ENCODE measurements at regions not wholly inside any gene's neighbourhood (a gene's known extent, or its start where the extent isn't known, plus 50 kb on each side); places are given as distances from the start of the nearest gene placed in this dataset.
"Not testable (repeated sequence)": the region's sequence is repeated elsewhere in the genome, so short reads cannot be mapped to it uniquely, and the experiment has no call there.

DNA sequence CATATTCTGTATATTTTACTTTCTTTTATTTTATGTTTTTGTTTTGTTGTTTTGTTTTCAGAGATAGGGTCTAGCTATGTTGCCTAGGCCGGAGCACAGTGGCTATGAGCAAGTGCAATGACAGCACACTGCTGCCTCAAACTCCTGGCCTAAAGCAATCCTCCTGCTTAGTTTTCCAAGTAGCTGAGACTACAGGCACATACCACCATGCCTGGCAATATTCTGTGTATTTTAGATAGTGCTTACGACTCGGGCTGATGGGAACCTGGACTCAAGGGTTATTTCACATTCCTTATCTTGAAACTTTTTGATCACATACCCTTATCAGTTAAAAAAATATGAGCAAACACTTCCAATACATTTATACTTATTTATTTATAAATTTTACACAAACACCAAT lies 119.0 kb upstream of the STARD4 start:
- DNase-seq: no peak

DNA sequence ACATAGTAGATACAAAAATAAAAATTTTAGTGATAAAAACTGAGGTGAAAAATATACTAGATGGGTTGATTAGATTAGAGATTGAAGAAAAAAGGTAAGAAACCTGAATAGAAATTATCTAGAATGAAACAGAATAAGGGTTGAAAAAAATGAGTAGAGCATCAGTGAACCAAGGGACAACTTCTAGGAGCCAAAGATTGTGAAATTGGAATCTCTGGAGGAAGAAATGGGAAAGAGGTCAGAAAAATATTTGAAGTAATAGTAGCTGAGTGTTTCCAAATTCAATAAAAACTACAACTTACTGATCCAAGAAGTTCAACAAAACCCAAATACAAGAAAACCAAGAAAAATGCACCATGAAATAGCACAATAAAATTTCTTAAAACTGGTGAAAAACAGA lies 116.6 kb upstream of the STARD4 start:
- no peak for DNase-seq

DNA sequence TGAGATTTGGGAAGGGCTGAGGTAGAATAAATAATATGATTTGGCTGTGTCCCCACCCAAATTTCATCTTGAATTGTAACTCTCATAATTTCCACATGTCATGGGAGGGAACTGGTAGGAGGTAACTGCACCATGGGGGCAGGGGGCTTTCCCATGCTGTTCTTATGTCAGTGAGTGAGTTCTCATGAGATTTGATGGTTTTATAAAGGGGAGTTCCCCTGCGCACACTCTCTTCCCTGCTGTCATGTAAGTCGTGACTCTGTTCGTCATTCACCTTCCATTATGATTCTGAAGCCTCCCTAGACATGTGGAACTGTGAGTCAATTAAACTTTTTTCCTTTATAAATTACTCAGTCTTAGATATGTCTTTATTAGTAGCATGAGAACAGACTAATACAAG lies 115.5 kb upstream of the STARD4 start:
- no peak for DNase-seq

DNA sequence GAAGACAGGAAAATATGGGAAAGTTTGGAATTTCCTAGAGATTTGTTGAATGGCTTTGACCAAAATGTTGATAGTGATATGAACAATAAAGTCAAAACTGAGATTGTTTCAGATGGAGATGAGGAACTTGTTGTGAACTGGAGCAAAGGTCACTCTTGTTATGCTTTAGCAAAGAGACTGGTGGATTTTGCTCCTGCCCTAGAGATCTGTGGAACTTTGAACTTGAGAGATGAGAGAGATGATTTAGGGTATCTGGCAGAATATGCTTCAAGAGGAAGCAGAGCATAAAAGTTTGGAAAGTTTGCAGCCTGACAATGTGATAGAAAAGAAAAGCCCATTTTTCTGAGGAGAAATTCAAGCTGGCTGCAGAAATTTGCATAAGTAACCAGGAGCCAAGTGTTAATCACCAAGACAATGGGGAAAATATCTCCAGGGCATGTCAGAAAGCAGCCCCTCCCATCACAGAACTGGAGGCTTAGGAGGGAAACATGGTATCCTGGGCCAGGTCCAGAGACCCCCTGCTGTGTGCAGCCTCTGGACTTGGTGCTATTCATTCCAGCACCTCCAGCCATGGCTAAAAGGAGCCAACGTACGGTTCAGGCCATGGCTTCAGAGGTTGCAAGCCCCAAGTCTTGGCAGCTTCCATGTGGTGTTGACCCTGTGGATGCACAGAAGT lies 114.3 kb upstream of the STARD4 start:
- no peak for DNase-seq

DNA sequence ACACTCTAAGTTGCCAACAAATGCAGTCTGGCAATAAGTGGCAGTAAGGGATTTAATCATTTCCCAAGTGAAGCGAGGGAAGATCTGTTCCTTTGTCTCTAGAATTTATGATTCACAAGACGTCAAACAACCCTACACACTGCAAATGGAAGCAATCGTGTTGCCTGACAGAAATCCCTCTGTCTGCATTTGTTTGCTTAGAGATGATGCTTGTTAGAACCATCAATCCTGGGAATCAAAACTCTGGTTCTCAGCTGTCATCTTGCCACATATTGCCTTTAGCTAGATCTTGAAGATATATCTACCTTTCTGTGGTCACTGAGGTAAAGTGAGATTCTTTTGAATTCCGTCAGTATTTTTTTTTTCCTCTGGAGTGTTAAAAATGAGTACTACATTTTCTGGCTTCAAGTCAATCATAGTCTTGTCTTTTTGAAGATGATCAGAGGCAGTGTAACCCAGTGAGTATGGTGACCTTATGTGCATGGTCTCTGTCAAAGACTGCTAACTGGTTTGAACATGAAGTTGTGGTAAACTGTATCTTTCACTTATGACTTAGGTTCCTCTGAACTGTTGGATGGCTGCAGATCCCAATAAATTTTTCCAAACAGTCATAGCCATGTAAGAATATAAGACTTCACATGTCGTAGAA lies 106.4 kb upstream of the STARD4 start:
- DNase-seq: no peak

DNA sequence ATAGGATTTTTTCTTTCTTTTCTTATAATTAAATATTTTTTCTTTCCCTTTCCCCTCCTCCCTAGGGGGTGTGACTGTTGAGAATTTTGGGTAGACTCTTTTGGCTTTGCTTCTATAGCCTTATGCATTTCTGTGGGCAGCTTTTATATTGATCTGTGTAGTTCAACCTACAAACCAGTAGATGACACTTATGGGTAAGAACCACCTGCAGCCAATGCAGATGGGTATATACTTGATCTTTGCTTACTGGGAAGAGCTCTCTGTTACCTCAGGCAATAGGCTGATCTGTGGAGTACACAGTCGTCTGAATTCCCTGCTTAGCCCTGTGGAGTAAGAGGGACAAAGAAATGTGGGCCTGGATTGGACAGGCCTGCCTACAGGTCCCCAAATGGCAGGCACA lies 102.7 kb upstream of the STARD4 start:
- no peak for DNase-seq

DNA sequence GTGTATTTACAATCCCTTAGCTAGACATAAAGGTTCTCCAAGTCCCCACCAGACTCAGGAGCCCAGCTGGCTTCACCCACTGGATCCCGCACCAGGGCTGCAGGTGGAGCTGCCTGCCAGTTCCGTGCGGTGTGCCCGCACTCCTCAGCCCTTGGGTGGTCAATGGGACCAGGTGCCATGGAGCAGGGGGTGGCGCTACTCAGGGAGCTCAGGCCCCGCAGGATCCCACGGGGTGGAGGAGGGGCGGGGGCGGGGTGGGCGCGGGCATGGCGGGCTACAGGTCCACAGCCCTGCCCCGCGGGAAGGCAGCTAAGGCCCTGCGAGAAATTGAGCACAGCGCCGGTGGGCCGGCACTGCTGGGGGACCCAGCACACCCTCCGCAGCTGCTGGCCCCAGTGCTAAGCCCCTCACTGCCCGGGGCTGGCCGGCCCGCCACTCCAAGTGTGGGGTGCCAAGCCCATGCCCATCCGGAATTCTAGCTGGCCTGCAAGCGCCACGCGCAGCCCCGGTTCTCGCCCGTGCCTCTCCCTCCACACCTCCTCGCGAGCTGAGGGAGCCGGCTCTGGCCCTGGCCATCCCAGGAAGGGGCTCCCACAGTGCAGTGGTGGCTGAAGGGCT lies 99.8 kb upstream of the STARD4 start:
- not testable (repeated sequence) for DNase-seq

DNA sequence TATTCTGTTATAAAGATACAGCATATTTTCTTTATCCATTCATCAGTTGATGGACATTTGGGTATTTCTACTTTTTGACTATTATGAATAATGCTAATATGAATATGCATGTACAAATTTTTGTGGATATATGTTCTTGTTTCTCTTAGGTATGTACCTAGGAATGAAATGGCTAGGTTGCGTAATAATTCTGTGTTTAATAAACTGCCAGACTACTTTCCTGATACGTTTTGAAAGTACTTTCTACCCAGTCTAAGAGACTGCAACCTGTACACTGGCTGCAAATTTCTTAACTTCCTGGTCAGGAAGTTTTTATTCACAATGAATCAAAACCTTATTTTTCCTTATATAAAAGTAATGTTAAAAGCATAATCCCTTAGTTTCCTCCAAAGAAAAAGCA lies 93.9 kb upstream of the STARD4 start:
- no peak for DNase-seq

DNA sequence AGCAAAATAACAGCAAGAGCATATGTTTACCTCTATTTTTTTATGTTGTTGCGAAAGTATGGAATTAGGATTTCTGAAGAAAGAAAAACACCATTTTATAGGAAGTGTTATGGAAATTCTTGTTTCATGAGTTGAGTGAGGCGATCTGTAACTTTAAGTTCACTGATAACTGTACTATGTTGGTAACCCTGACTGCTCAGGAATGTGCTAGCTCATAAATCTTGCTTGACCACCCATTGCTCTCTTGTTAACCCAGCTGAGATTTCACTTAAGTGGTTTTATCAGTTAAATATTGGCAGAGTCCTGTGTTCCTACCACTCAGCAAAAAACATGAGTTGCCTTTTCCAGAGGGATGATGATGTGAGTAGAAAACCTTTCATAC lies 91.1 kb upstream of the STARD4 start:
- no peak for DNase-seq

DNA sequence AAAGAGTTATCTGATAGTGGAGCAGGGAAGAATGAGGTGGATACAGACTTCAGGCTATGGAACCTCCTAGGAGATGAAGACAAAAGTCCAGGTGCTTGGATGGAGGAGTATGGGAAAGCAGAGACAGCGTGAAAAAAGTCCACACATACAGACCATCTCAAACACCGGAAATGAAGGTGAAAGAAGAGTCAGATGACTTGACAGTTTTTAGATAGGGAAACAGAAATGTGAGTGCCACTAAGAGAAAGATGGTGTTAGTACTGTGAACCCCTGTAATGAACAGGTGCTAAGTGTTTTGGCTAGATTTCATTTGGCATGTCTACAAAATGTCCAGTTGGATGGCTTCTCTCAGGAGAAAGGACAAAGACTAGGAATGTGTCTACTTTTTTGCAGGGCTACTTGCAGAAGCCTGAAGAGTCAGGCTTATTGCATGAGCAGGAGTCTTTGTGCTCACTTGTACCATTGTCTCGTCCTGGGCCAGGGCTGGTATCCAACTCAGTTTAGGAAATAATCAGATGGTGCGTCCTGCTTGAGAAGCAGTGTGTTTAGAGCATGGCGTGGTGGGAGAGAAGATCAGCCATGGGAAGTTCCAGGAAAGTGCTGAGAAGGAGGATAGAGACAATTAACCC lies 90.6 kb upstream of the STARD4 start:
- DNase-seq: no peak

DNA sequence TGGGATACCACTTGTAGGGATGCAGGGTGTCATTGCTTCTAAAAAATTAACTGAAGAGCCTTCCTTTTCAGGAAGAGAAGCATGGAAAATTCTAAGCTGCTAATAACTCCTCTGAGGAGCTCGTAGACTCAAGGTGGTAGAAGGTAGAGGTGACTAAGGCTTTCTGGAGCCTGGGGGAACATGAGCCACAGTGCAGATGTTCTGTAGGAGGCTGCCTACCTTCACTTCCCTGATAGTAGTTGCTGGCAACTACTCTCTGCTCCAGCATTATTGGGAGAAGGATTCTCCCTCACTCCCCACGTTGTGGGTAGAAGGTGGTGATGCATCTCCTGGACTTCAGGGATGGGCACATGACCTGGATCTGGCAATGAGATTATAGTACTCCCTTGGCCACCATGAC lies 86.7 kb upstream of the STARD4 start:
- DNase-seq: no peak

DNA sequence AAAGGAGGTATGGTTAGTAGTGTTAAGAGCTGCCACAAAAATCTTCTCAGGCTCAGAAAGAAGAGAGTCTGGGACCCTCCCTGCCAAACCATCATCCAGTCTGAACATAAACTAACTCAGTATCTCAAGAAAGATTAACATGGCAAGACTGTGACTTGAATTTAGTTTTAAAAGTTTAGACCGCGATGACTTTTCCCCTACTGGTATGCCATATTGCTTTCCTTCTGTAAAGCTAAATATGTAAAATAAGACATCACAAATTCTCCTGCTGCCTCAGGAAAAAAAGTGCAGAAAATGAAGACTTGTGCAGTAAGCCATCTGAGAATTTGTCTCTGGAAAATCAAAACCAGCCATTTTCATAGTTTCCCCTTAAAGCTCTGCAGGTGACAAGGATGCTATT lies 85.2 kb upstream of the STARD4 start:
- no peak for DNase-seq

DNA sequence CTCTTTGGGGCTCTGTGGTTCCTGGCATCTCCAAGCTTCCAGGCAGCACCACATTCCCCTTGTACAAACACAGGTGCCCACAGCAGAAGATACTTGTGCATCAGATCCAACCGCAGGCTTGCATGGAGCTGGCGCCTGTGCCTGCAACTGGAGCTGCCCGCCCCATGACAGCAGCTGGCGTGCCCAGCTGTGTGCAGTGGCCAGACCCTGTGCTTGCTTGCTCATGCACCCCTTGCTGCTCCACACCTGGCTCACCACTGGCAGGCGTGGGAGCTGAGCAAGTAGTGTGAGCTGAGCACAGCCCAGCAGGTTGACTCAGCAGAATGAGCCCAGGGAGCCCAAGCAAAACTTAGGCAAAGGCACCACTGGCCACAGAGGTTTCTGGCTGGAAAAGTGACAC lies 84.4 kb upstream of the STARD4 start:
- no peak for DNase-seq

DNA sequence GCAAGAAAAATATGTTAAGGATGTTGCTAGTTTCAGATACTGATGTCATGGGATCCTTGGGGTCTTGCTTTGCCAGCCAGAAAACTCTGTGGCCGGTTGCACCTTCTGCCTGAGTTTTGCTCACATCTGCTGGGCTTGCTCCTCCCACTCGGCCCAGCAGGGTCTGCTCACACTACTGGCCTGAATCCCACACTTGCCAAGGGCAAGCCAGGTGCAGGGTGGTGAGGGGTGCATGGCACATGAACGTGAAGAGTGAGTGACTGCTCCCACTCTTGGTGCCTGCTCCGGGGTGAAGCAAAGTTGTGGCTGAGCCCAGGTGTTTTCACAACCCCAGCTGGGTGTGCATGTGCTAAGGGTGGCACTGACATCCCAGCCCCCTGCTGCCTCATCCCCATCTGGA lies 83.1 kb upstream of the STARD4 start:
- no peak for DNase-seq

DNA sequence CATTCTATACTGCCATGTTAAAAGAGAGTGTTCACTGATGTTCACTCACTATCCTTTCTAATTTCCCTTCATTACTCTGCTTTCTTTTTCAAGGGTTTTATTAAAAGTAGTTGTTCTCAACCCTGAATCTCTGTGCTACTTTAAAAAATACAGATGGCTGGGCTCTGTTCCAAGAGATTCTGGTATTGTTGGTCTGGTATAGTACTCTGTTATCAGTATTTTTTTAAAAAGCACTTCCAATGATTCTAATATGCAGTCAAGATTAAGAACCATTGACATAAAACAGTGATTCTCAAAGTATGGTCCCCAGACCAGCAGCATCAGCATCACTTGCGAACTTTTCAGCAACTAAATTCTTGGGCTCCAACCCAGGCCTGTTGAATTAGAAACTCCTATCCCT lies 77.0 kb upstream of the STARD4 start:
- no peak for DNase-seq

DNA sequence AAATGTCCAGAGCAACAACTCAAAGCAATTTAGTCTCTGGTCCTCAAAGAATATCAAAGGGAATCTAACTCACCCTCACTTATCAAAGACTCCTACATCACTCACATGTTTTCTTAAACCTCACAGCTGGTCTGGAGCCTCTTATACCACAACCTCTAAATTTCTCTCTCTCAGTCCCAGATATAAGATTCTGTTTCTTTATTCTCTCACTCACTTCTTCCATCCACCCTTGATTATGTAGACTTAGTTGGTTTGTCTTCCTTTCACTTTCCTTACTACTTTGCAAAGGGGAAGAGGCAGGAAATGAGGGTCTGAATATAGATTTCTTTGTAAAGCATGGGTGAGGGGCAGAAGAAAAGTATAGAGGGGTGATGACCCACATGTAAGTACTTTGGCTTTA lies 75.4 kb upstream of the STARD4 start:
- no peak for DNase-seq

DNA sequence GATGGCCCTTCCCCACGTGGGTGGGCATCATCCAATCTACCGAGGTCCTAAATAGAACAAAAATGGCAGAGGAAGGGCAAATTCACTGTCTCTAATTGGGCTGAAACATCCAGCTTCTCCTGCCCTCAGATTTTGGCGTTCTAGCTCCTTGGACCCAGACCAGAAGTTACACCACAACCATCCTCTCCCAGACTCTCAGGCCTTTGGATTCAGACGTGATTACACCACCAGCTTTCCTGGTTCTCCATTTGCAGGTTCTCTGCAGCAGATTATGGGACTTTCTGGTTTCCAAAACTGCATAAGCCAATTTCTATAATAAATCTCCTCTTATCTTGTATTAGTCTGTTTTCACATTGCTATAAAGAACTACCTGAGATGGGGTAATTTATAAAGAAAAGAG lies 73.6 kb upstream of the STARD4 start:
- no peak for DNase-seq

DNA sequence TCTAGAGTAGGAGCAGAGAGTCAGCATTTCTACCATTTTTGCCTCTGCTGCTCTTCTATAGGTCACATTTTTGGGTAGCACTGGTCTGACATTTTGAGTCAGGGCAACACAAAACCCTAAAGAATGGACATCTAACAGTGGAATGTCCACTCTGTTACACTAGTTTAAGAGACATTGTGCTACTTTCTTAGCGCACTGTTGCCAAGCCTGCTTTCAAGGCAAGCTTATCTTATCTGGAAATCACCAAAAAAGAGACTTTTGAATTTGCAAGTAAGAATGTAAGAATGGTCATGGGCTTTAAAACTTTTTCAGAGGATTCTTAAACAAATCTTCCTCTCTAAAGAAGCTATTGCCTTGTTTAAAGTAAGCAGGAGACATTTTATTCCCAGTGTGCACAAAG lies 73.0 kb upstream of the STARD4 start:
- DNase-seq: no peak

DNA sequence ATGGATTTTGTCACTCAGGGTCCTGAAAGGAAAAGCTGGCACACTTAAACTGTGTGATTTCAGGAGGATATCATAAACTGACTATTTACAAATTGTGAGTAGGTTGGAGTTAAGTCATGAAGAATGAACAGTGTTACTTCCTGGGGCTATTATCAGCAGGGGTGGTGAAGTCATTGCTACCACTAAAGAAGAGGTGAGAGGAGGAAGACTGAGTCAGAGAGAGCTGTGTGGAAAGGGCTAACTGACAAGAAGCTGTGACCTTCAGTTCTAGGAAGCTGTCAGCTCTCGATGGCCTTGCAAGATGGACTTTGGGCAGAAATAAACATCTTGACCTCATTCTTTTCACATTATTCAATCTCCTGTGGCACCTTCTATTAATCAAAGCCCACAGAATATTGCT lies 72.3 kb upstream of the STARD4 start:
- DNase-seq: peak; percentile 15

DNA sequence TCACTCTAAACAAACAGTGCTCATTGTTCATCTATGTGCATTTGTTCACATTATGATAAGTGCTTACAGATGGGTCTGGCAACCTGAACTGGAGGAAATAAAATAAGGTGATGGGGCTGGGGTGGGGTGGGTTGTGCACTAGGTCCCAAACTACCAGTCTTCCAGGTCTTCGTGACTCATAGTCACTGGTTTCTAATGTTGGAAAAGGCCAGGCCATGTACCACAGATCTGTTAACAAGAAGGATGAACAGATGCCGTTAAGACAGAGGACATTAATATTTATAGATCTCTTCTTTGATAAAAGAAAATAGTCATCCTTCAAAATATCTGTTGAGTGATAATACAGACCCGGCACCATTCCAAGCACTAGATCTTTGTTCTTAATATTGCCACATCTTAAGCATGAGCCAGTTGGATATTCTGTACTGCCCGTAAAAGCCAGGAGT lies 71.4 kb upstream of the STARD4 start:
- no peak for DNase-seq

DNA sequence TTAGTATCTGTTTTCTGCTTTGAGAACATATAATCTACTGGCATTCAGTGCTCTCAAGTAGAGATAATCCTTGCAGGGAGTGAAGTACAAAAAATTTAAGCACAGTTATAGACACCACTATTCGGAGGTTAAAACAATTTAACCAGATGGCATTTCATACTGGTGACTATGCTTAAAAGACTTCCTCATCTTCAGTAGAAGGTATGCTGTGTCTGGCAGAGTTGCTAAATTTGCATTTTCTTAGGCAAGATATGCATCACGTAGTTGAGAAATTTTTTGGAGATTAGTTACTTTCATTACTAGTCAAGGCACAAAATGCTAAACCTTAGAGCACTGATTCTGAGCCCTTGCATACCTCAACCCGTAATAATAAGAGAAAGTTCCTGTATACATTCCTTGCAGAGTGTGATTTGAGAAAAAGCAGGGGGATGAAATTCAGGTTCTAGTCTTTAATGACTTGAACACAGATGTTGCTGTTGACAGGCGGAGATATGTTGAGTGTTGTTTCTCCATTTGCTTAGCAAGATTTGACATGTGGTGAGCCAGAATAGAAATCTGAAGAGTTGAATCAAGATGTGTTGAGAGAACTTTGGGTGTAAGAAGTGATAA lies 70.8 kb upstream of the STARD4 start:
- peak; percentile 18 for DNase-seq

DNA sequence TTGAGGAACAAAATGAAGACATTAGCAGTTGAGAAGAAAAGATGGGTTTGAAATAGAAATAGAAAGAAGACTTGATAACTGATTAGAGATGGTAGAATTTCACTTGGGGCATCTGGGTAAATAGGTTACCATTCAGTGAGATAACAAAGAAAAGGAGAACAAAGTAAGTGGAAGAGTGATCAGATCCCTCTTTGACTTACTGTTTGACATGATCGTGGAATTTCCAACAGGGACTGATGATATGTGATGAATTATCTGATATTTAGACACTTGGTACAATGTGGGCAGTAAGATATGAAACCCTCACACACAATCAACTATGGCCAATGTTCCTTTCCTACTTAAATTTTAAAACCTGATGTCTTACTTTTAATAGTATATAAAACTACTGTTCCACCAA lies 70.1 kb upstream of the STARD4 start:
- no peak for DNase-seq

DNA sequence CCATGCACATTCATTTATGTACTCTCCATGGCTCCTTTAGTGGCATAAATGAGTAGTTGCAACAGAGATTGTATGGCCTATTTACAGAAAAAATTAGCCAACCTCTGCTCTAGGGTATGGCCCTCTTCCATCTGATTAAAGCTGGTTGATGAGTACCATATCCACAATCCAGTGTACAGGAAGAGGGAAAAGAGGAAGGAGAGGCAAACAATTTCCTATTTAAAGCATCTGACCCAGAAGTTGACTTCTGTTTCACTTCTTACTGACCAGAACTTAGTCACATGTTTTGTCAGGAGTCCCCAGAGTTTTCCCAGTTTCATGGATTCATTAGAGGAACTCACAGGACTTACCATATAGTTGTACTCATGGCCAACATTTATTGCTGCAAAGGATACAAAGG lies 68.6 kb upstream of the STARD4 start:
- no peak for DNase-seq

DNA sequence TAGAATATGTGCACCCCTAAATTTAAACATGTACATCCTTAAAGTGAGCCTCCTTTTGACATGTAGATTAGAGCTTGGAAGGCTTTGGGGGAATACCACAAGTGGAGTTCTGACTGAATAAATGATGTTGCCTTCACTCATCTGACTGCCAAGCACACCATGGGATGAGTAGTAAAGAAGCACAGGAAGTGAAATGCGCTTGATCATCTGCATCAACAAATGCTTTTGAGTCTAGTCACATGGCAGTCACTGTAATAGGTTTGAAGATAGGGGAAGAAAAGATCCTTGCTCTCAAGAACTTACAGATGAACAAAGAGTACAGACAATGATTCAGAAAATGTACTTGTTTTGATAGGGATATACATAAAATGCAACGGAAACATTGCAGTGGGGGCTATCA lies 62.0 kb upstream of the STARD4 start:
- DNase-seq: no peak

Data from hematopoietic multipotent progenitor cell treated with erythropoietin and hydrocortisone succinate and interleukin-3 and kit ligand, for 4 days (in vitro differentiated cells).